ENCODE measurements at regions not wholly inside any gene's neighbourhood (a gene's known extent, or its start where the extent isn't known, plus 50 kb on each side); places are given as distances from the start of the nearest gene placed in this dataset.

GRCh38 chr6:94278146-94278545 is 858.8 kb upstream of the EPHA7 start:
- TF ChIP-seq CTCF (IDR thresholded peaks at IDR 0.05) (no peak), EZH2 (IDR thresholded peaks at IDR 0.05) (no peak)

Data from neural progenitor cell (in vitro differentiated cells).